ENCODE measurements at regions not wholly inside any gene's neighbourhood (a gene's known extent, or its start where the extent isn't known, plus 50 kb on each side); places are given as distances from the start of the nearest gene placed in this dataset.

GRCh38 chr6:10014557-10014956 is 400.3 kb downstream of the TFAP2A start:
- Histone ChIP-seq H3K9me3 (no peaks in the 10 kb centered on the region), H3K4me1 (no peaks in the 10 kb centered on the region), H3K4me3 (no peak overlapping the region), H3K27ac (no peak overlapping the region), H3K36me3 (no peaks in the 10 kb centered on the region), H3K27me3 (no peaks in the 10 kb centered on the region)
- ATAC-seq (no peak), DNase-seq (no peak)
- intact Hi-C loops (cut with DNase I), result no loop called here
- TF ChIP-seq CTCF (IDR thresholded peaks at IDR 0.05), result no peak

- no peak for TF ChIP-seq CTCF (IDR thresholded peaks at IDR 0.05)
Measured at GRCh38 chr6:10000551-10000950, 414.3 kb downstream of the TFAP2A start.

GRCh38 chr6:9999796-10000195 is 415.1 kb downstream of the TFAP2A start:
- H3K27ac ChIP-seq, result no peak overlapping the region
- intact Hi-C loops (cut with DNase I), result no loop called here
- DNase-seq, result no peak

More at GRCh38 chr6:10000551-10000950, 414.3 kb downstream of the TFAP2A start:
- DNase-seq (no peak), ATAC-seq (no peak)
- Histone ChIP-seq H3K4me3 (no peak overlapping the region), H3K4me1 (no peaks in the 10 kb centered on the region), H3K36me3 (no peaks in the 10 kb centered on the region), H3K27me3 (no peaks in the 10 kb centered on the region), H3K9me3 (no peaks in the 10 kb centered on the region), H3K27ac (no peak overlapping the region)
- intact Hi-C loops (cut with DNase I), result no loop called here

GRCh38 chr6:9986273-9986672 is 428.6 kb downstream of the TFAP2A start:
- no peak for TF ChIP-seq CTCF (IDR thresholded peaks at IDR 0.05)
- no peak for DNase-seq

More at GRCh38 chr6:9999796-10000195, 415.1 kb downstream of the TFAP2A start:
- no peaks in the 10 kb centered on the region for H3K36me3 ChIP-seq
- H3K27me3 ChIP-seq, result no peaks in the 10 kb centered on the region
- ATAC-seq, result no peak
- no peaks in the 10 kb centered on the region for H3K9me3 ChIP-seq
- TF ChIP-seq CTCF (IDR thresholded peaks at IDR 0.05), result no peak
- H3K4me3 ChIP-seq, result no peak overlapping the region
- H3K4me1 ChIP-seq, result no peaks in the 10 kb centered on the region

GRCh38 chr6:9985481-9985880 is 429.4 kb downstream of the TFAP2A start:
- Histone ChIP-seq H3K36me3 (no peaks in the 10 kb centered on the region), H3K4me3 (no peak overlapping the region), H3K4me1 (no peaks in the 10 kb centered on the region), H3K27me3 (no peaks in the 10 kb centered on the region), H3K9me3 (no peaks in the 10 kb centered on the region), H3K27ac (no peak overlapping the region)
- intact Hi-C loops (cut with DNase I), result no loop called here
- no peak for DNase-seq
- no peak for ATAC-seq
- no peak for TF ChIP-seq CTCF (IDR thresholded peaks at IDR 0.05)

More at GRCh38 chr6:9986273-9986672, 428.6 kb downstream of the TFAP2A start:
- intact Hi-C loops (cut with DNase I), result no loop called here
- Histone ChIP-seq H3K27ac (no peak overlapping the region), H3K27me3 (no peaks in the 10 kb centered on the region), H3K4me1 (no peaks in the 10 kb centered on the region), H3K4me3 (no peak overlapping the region), H3K9me3 (no peaks in the 10 kb centered on the region), H3K36me3 (no peaks in the 10 kb centered on the region)
- ATAC-seq, result no peak

- Histone ChIP-seq H3K4me1 (no peaks in the 10 kb centered on the region), H3K36me3 (no peaks in the 10 kb centered on the region), H3K4me3 (no peak overlapping the region), H3K27me3 (no peaks in the 10 kb centered on the region), H3K9me3 (no peaks in the 10 kb centered on the region), H3K27ac (no peak overlapping the region)
- no peak for TF ChIP-seq CTCF (IDR thresholded peaks at IDR 0.05)
- DNase-seq (no peak), ATAC-seq (no peak)
- intact Hi-C loops (cut with DNase I), result no loop called here
Measured at GRCh38 chr6:9984607-9985006, 430.3 kb downstream of the TFAP2A start.

All from upper lobe of right lung (tissue), 1 donor.